Retinal pigment epithelial cell (primary cell): ENCODE measurements at regions not wholly inside any gene's neighbourhood (a gene's known extent, or its start where the extent isn't known, plus 50 kb on each side); places are given as distances from the start of the nearest gene placed in this dataset.

Experiments
- DNase-seq: peaks from one replicate; pipeline ENCODE4 v3.0.0-alpha.2; 2010; ENCODE audit warnings: low read depth
- H3K4me3 ChIP-seq: 2 replicates; pipeline ENCODE4 v1.5.1; 2011; ENCODE audit warnings: mild to moderate bottlenecking, low read length, control low read depth, moderate library complexity
- CTCF ChIP-seq: conservative IDR thresholded peaks from 2 replicates; pipeline ENCODE4 v1.5.1; 2011; ENCODE audit warnings: low read depth, low read length, control low read depth, inconsistent platforms

DNA sequence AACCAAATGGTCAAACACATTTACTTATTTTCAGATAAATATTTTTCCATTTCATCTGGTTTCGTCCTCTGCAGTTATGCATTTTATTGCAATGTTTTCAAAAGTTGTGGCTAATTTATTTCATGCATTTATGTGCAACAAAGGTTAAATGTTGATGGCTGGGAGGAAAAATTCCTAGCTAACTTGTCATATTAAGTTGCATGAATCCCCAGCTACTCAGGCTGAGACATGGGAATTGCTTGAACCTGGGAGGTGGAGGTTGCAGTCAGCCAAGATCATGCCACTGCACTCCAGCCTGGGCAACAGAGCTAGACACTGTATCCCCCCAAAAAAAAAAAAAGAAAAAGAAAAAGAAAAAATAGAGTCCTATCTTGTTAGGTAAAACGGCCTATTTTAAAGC lies 1862.4 kb upstream of the RAG2 start:
- no peak for TF ChIP-seq CTCF
- DNase-seq = no peak
- no peak overlapping the region for H3K4me3 ChIP-seq

DNA sequence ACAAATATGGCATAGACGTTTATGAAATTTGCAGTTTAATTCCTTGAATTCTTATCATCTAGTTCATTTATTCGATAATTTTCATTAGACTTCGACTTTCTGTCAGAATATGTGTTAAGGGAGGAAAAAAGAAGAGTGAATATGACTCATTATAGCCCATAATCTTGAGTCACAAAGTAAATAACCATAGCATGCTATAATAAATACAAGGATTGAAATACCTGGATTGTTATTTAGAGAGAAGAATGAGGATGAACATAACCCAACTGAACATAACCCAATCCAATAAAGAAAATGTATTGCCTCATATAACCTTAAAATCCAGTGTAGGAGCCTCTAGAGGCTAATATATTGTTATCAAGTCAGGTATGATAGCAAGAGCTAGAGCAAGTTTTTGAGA lies 1858.3 kb upstream of the RAG2 start:
- TF ChIP-seq CTCF = no peak
- no peak for DNase-seq
- H3K4me3 ChIP-seq = no peak overlapping the region

- TF ChIP-seq CTCF = no peak
- DNase-seq = no peak
Measured at GRCh38 chr11:38448284-38448683, 1850.2 kb upstream of the RAG2 start.

GRCh38 chr11:38446336-38446735 lies 1848.3 kb upstream of the RAG2 start:
- no peak for DNase-seq
- no peak overlapping the region for H3K4me3 ChIP-seq
- no peak for TF ChIP-seq CTCF

More at GRCh38 chr11:38448284-38448683, 1850.2 kb upstream of the RAG2 start:
- H3K4me3 ChIP-seq = no peak overlapping the region

- no peak overlapping the region for H3K4me3 ChIP-seq
- no peak for DNase-seq
- TF ChIP-seq CTCF = no peak
Measured at GRCh38 chr11:38438091-38438490, 1840.1 kb upstream of the RAG2 start.

- H3K4me3 ChIP-seq = no peak overlapping the region
- TF ChIP-seq CTCF = no peak
- DNase-seq = no peak
Measured at GRCh38 chr11:38425578-38425977, 1827.5 kb upstream of the RAG2 start.

- H3K4me3 ChIP-seq = no peak overlapping the region
- TF ChIP-seq CTCF = no peak
- DNase-seq = no peak
Measured at GRCh38 chr11:38423042-38423441, 1825.0 kb upstream of the RAG2 start.
